K562 (cell line): ENCODE measurements at regions not wholly inside any gene's neighbourhood (a gene's known extent, or its start where the extent isn't known, plus 50 kb on each side); places are given as distances from the start of the nearest gene placed in this dataset.

Experiments
- ATAC-seq: fragments of 200-7000 bp; cut with Tn5 transposase; 3 replicates; pipeline ENCODE4 v1.9.1; 2020; ENCODE audit warnings: moderate library complexity
- BruUV-seq: library from RNA; stranded (reverse); fragments of 400-500 nt; replicated peaks from 2 replicates; lab custom pipeline; 2021; lab: Mats Ljungman, UMichigan
- CTCF ChIA-PET: fragments of 300-600 bp; formaldehyde crosslinking; extraction: SDS; loops from one replicate; lab custom pipeline; 2021; ENCODE audit warnings: low intra/inter-chr PET ratio; lab: Yijun Ruan, JAX
- POLR2A ChIA-PET: fragments of 300-600, 350-650 bp; sonication (Branson Sonifier 250); formaldehyde crosslinking; extraction: SDS; loops from one replicate; lab custom pipeline; 2021; ENCODE audit warnings: antibody characterized with exemption, inconsistent platforms; lab: Yijun Ruan, JAX
- DNase-seq, 4 experiments: peaks; one replicate each; pipeline versions ENCODE4 v3.0.0 to v3.0.0-alpha.2; 2011 to 2018; ENCODE audit warnings: low spot score in 3 of 4, mixed read lengths in 3 of 4; ENCODE audit errors: extremely low read depth in 1 of 4
- FAIRE-seq: peaks from 2 replicates; lab custom pipeline; 2011; peaks lifted over from hg19 to GRCh38; lab: Jason Lieb, UNC
- H2AFZ ChIP-seq: 2 replicates; pipeline ENCODE4 v1.6.0; 2011; ENCODE audit warnings: low read depth, low read length, control low read depth, inconsistent platforms
- H3K27ac ChIP-seq: fragments of 200-600 bp; 3 replicates; pipeline ENCODE4 v1.8.0; 2011; ENCODE audit warnings: low read depth, mild to moderate bottlenecking, control low read depth, inconsistent platforms, low read length, moderate library complexity, mixed read lengths; ENCODE audit errors: extremely low read depth
- H3K27me3 ChIP-seq, 2 experiments: fragments of 300-600 bp in 1 of 2; 2 replicates in 1 of 2; 3 replicates in 1 of 2; pipeline versions ENCODE4 v1.6.0 to v1.8.0; 2011; ENCODE audit warnings: inconsistent platforms in 2 of 2, low read length in 2 of 2, mild to moderate bottlenecking in 1 of 2, mixed read lengths in 1 of 2, moderate library complexity in 1 of 2; ENCODE audit not compliant: control insufficient read depth in 2 of 2, insufficient read depth in 2 of 2
- H3K36me3 ChIP-seq: fragments of 300-600 bp; 3 replicates; pipeline ENCODE4 v1.8.0; 2011; ENCODE audit warnings: mild to moderate bottlenecking, low read length, inconsistent platforms; ENCODE audit not compliant: control insufficient read depth, insufficient read depth
- H3K4me1 ChIP-seq, 2 experiments: fragments of 200-600 bp in 1 of 2; replicated peaks in 1 of 2; 2 replicates in 1 of 2; 3 replicates in 1 of 2; pipeline versions ENCODE4 v1.5.1 to v1.8.0; 2011; ENCODE audit warnings: inconsistent platforms in 2 of 2, low read length in 2 of 2, mild to moderate bottlenecking in 1 of 2, mixed read lengths in 1 of 2, moderate library complexity in 1 of 2; ENCODE audit not compliant: control insufficient read depth in 2 of 2, insufficient read depth in 2 of 2
- H3K4me2 ChIP-seq: 2 replicates; pipeline ENCODE4 v1.6.1; 2011; ENCODE audit warnings: low read length, control low read depth, inconsistent platforms, mixed read lengths; ENCODE audit not compliant: insufficient read depth
- H3K4me3 ChIP-seq: fragments of 200-600 bp; sonication (generic), shearing (Covaris generic); 2 replicates; pipeline ENCODE4 v1.5.1; 2016; ENCODE audit warnings: control low read depth, inconsistent platforms
- H3K79me2 ChIP-seq: fragments of 200-600 bp; 3 replicates; pipeline ENCODE4 v1.8.0; 2011; ENCODE audit warnings: low read length, inconsistent platforms; ENCODE audit not compliant: control insufficient read depth, insufficient read depth
- H3K9ac ChIP-seq, 2 experiments: 2 replicates each; pipeline versions ENCODE4 v1.6.0 to v1.6.1; 2011; ENCODE audit warnings: low read depth in 2 of 2, low read length in 2 of 2, control low read depth in 1 of 2, inconsistent platforms in 1 of 2, mild to moderate bottlenecking in 1 of 2, mixed read lengths in 1 of 2; ENCODE audit not compliant: insufficient read depth in 1 of 2
- H3K9me1 ChIP-seq: one replicate; pipeline ENCODE4 v1.6.0; 2011; ENCODE audit warnings: inconsistent platforms, mild to moderate bottlenecking, low read length, moderate library complexity; ENCODE audit not compliant: control insufficient read depth, insufficient read depth
- H3K9me3 ChIP-seq: replicated peaks from 2 replicates; pipeline ENCODE4 v1.5.1; 2011; ENCODE audit warnings: low read depth, low read length, inconsistent platforms; ENCODE audit not compliant: control insufficient read depth, insufficient read depth
- H4K20me1 ChIP-seq: replicated peaks from 2 replicates; pipeline ENCODE4 v1.6.1; 2011; ENCODE audit warnings: low read length, inconsistent platforms, mixed read lengths; ENCODE audit not compliant: control insufficient read depth, insufficient read depth
- E2F5 ChIP-seq: sonication (generic); formaldehyde crosslinking; IDR thresholded peaks from 2 replicates; pipeline ENCODE4 v1.8.0; 2022; ENCODE audit warnings: mild to moderate bottlenecking, missing genetic modification reagents
- JUNB ChIP-seq: fragments of 450-650 bp; formaldehyde crosslinking; conservative IDR thresholded peaks from 2 replicates; pipeline ENCODE4 v1.4.0; 2020; ENCODE audit warnings: mild to moderate bottlenecking
- TBP ChIP-seq: optimal IDR thresholded peaks from 2 replicates; pipeline ENCODE3; 2011; ENCODE audit warnings: low read depth, low read length, improper control_type of control experiment
- ZBTB49 ChIP-seq: sonication (generic); formaldehyde crosslinking; IDR thresholded peaks from 2 replicates; pipeline ENCODE4 v1.8.0; 2022; ENCODE audit warnings: missing genetic modification reagents, mild to moderate bottlenecking, borderline replicate concordance
- WGBS: fragments of 100-300 bp; shearing (Covaris generic); methylation state at CpG from one replicate; pipeline ENCODE4 v1.1.6; 2016; ENCODE audit warnings: low coverage, mixed read lengths; ENCODE audit not compliant: insufficient coverage; ENCODE audit errors: missing lambda C conversion rate; 5-methylcytosine and 5-hydroxymethylcytosine counted together
- in situ Hi-C: fragments of 300-500 bp; cut with MboI; formaldehyde crosslinking; loops from 4 replicates; pipeline ENCODE4 v1.15.0; 2018; ENCODE audit warnings: inconsistent platforms, mixed read lengths
- intact Hi-C: fragments of 100-400 bp; cut with micrococcal nuclease; formaldehyde crosslinking; loops from 2 replicates; pipeline ENCODE4 v1.14.2; 2022

- no peaks in the 10 kb centered on the region for H3K27me3 ChIP-seq
- H4K20me1 ChIP-seq = no peaks in the 10 kb centered on the region
- DNase-seq = no peak
- TF ChIP-seq JUNB (CRISPR knock-in tag) = no peak
- no peak for TF ChIP-seq ZBTB49 (CRISPR knock-in tag)
- TF ChIP-seq E2F5 (CRISPR knock-in tag) = no peak
- TF ChIP-seq TBP = no peak
- TF ChIP-seq, all 486 proteins: peak for 0
- in situ Hi-C loops (no loop called here), intact Hi-C loops (no loop called here)
- no peak overlapping the region for H3K27ac ChIP-seq
- H3K79me2 ChIP-seq = no peaks in the 10 kb centered on the region
- no peak overlapping the region for H3K9ac ChIP-seq
- FAIRE-seq (no peak), ATAC-seq (no peak)
- H2AFZ ChIP-seq = no peak overlapping the region
- BruUV-seq = no TSS peak
- no peak overlapping the region for H3K4me3 ChIP-seq
- no peaks in the 10 kb centered on the region for H3K4me1 ChIP-seq
- ChIA-PET CTCF (no interaction called here), POLR2A (no interaction called here)
- no peaks in the 10 kb centered on the region for H3K36me3 ChIP-seq
- H3K4me2 ChIP-seq = no peak overlapping the region
- H3K9me3 ChIP-seq = no peaks in the 10 kb centered on the region
- H3K9me1 ChIP-seq = no peaks in the 10 kb centered on the region
- WGBS = 2% methylated on average over 4 of the region's 4 CpGs
These were observed 959.8 kb downstream of the ADGRL3 start for GRCh38 chr4:62159876-62160275.
